H9 (cell line): ENCODE measurements at regions not wholly inside any gene's neighbourhood (a gene's known extent, or its start where the extent isn't known, plus 50 kb on each side); places are given as distances from the start of the nearest gene placed in this dataset.

Source experiments
- DNase-seq: peaks from one replicate; pipeline ENCODE4 v3.0.0-alpha.2; 2017
- H2AFZ ChIP-seq: one replicate; pipeline ENCODE4 v1.6.1; 2013; ENCODE audit warnings: mild to moderate bottlenecking, low read length, control low read depth, moderate library complexity
- H2AK5ac ChIP-seq: 2 replicates; pipeline ENCODE4 v1.6.1; 2013; ENCODE audit warnings: low read length, control low read depth, mixed read lengths; ENCODE audit not compliant: insufficient read length
- H2BK120ac ChIP-seq: one replicate; pipeline ENCODE4 v1.6.1; 2013; ENCODE audit warnings: low read depth, mild to moderate bottlenecking, low read length, control low read depth, inconsistent platforms; ENCODE audit not compliant: poor library complexity, severe bottlenecking
- H2BK12ac ChIP-seq: 2 replicates; pipeline ENCODE4 v1.6.1; 2013; ENCODE audit warnings: low read length, control low read depth, mixed read lengths, low read depth; ENCODE audit not compliant: insufficient read length
- H2BK15ac ChIP-seq: 2 replicates; pipeline ENCODE4 v1.6.1; 2013; ENCODE audit warnings: low read depth, low read length, control low read depth
- H2BK20ac ChIP-seq: one replicate; pipeline ENCODE4 v1.6.1; 2013; ENCODE audit warnings: low read depth, mild to moderate bottlenecking, low read length, control low read depth, inconsistent platforms; ENCODE audit not compliant: poor library complexity, severe bottlenecking
- H2BK5ac ChIP-seq: 2 replicates; pipeline ENCODE4 v1.6.1; 2013; ENCODE audit warnings: low read length, control low read depth, mixed read lengths; ENCODE audit not compliant: insufficient read length
- H3K14ac ChIP-seq: 2 replicates; pipeline ENCODE4 v1.6.1; 2013; ENCODE audit warnings: low read length, control low read depth; ENCODE audit not compliant: insufficient read depth
- H3K18ac ChIP-seq: 2 replicates; pipeline ENCODE4 v1.6.1; 2013; ENCODE audit warnings: low read depth, mild to moderate bottlenecking, mixed read lengths, low read length, control low read depth; ENCODE audit not compliant: insufficient read length
- H3K23ac ChIP-seq: 2 replicates; pipeline ENCODE4 v1.6.1; 2013; ENCODE audit warnings: low read length, control low read depth, mixed read lengths, low read depth; ENCODE audit not compliant: insufficient read length
- H3K23me2 ChIP-seq: 2 replicates; pipeline ENCODE4 v1.6.1; 2013; ENCODE audit warnings: low read depth, mild to moderate bottlenecking, mixed read lengths, low read length, control low read depth; ENCODE audit not compliant: insufficient read length, poor library complexity, severe bottlenecking
- H3K27ac ChIP-seq: 2 replicates; pipeline ENCODE4 v1.5.1; 2013; ENCODE audit warnings: low read length, control low read depth, mixed read lengths, low read depth; ENCODE audit not compliant: insufficient read length
- H3K27me3 ChIP-seq: 2 replicates; pipeline ENCODE4 v1.6.1; 2013; ENCODE audit warnings: low read length, control low read depth, inconsistent platforms; ENCODE audit not compliant: insufficient read depth
- H3K4ac ChIP-seq: 2 replicates; pipeline ENCODE4 v1.6.1; 2013; ENCODE audit warnings: low read depth, mild to moderate bottlenecking, control low read depth, inconsistent platforms, low read length, moderate library complexity
- H3K4me1 ChIP-seq: 2 replicates; pipeline ENCODE4 v1.6.1; 2013; ENCODE audit warnings: low read length, control low read depth, inconsistent platforms; ENCODE audit not compliant: insufficient read depth
- H3K4me2 ChIP-seq: 2 replicates; pipeline ENCODE4 v1.6.1; 2013; ENCODE audit warnings: low read length, control low read depth, mixed read lengths; ENCODE audit not compliant: insufficient read length, insufficient read depth
- H3K56ac ChIP-seq: 2 replicates; pipeline ENCODE4 v1.6.1; 2013; ENCODE audit warnings: low read depth, mild to moderate bottlenecking, mixed read lengths, low read length, control low read depth; ENCODE audit not compliant: insufficient read length
- H3K79me1 ChIP-seq: 2 replicates; pipeline ENCODE4 v1.6.1; 2013; ENCODE audit warnings: low read depth, mild to moderate bottlenecking, moderate library complexity, low read length, control low read depth, inconsistent platforms; ENCODE audit not compliant: insufficient read depth, poor library complexity, severe bottlenecking
- H3K79me2 ChIP-seq: 2 replicates; pipeline ENCODE4 v1.6.1; 2013; ENCODE audit warnings: low read length, control low read depth, inconsistent platforms; ENCODE audit not compliant: insufficient read depth
- H3K9ac ChIP-seq: 2 replicates; pipeline ENCODE4 v1.6.1; 2013; ENCODE audit warnings: low read length, control low read depth, mixed read lengths; ENCODE audit not compliant: insufficient read length; ENCODE audit errors: extremely low read depth
- H3K9me3 ChIP-seq: one replicate; pipeline ENCODE4 v1.6.1; 2013; ENCODE audit warnings: low read depth, low read length, inconsistent platforms; ENCODE audit not compliant: control insufficient read depth
- H3T11ph ChIP-seq: one replicate; pipeline ENCODE4 v1.6.1; 2013; ENCODE audit warnings: mild to moderate bottlenecking, low read length, control low read depth, inconsistent platforms
- H4K20me1 ChIP-seq: one replicate; pipeline ENCODE4 v1.6.1; 2013; ENCODE audit not compliant: control insufficient read depth, insufficient read length, insufficient read depth
- H4K5ac ChIP-seq: 2 replicates; pipeline ENCODE4 v1.6.1; 2013; ENCODE audit warnings: low read depth, mild to moderate bottlenecking, mixed read lengths, low read length, control low read depth; ENCODE audit not compliant: insufficient read length
- H4K8ac ChIP-seq: replicated peaks from 2 replicates; pipeline ENCODE4 v1.6.1; 2013; ENCODE audit warnings: low read length, control low read depth, mixed read lengths, low read depth; ENCODE audit not compliant: insufficient read length
- H4K91ac ChIP-seq: 2 replicates; pipeline ENCODE4 v1.6.1; 2013; ENCODE audit warnings: low read depth, mild to moderate bottlenecking, moderate library complexity, mixed read lengths, low read length, control low read depth; ENCODE audit not compliant: insufficient read length
- H3K27ac Mint-ChIP-seq, 3 experiments: 2 replicates in 2 of 3; 3 replicates in 1 of 3; pipeline ENCODE4 v1.8.0; 2020 to 2021; ENCODE audit warnings: mixed read lengths in 3 of 3, mild to moderate bottlenecking in 1 of 3, moderate library complexity in 1 of 3
- H3K27me3 Mint-ChIP-seq: 2 replicates; pipeline ENCODE4 v1.8.0; 2021; ENCODE audit warnings: low read depth, mild to moderate bottlenecking, moderate library complexity, mixed read lengths
- H3K36me3 Mint-ChIP-seq, 3 experiments: 2 replicates in 2 of 3; 3 replicates in 1 of 3; pipeline ENCODE4 v1.8.0; 2020 to 2021; ENCODE audit warnings: low read depth in 3 of 3, mixed read lengths in 3 of 3; ENCODE audit not compliant: insufficient read depth in 1 of 3
- H3K4me1 Mint-ChIP-seq, 2 experiments: 2 replicates each; pipeline ENCODE4 v1.8.0; 2020; ENCODE audit warnings: mixed read lengths in 2 of 2
- H3K4me3 Mint-ChIP-seq, 2 experiments: 2 replicates in 1 of 2; 3 replicates in 1 of 2; pipeline ENCODE4 v1.8.0; 2020 to 2021; ENCODE audit warnings: mild to moderate bottlenecking in 2 of 2, mixed read lengths in 2 of 2, moderate library complexity in 1 of 2
- H3K9me3 Mint-ChIP-seq, 2 experiments: 2 replicates in 1 of 2; 3 replicates in 1 of 2; pipeline ENCODE4 v1.8.0; 2020; ENCODE audit warnings: mild to moderate bottlenecking in 2 of 2, mixed read lengths in 2 of 2, moderate library complexity in 1 of 2
- WGBS: extraction: QIAGEN DNeasy Blood & Tissue Kit; methylation state at CpG from one replicate; pipeline ENCODE4 v1.1.7; 2013; ENCODE audit warnings: missing lambda C conversion rate, low lambda C conversion rate, mixed read lengths; ENCODE audit not compliant: insufficient read length; ENCODE audit errors: extremely low coverage; 5-methylcytosine and 5-hydroxymethylcytosine counted together
- TF ChIP-seq, protein P1 (sequence below): fragments of 200-600 bp; sonication (generic); conservative IDR thresholded peaks from 3 replicates; pipeline ENCODE4 v1.8.0; 2021; ENCODE audit warnings: antibody characterized with exemption, mild to moderate bottlenecking

- WGBS, result no CpG with 5 or more reads among the region's 3 CpGs
- Mint-ChIP-seq H3K27me3 (no peaks in the 10 kb centered on the region), H3K4me1 (no peaks in the 10 kb centered on the region; a peak in 1 of 4 replicates), H3K9me3 (peaks cover 23 to 27% of the 10 kb centered on the region in 2 experiments), H3K36me3 (peaks cover 9 to 30% (median 15%) of the 10 kb centered on the region in 3 experiments), H3K4me3 (no peak overlapping the region), H3K27ac (peak overlapping the region in 1 of 3 experiments; percentile 13; a peak in 1 of 7 replicates)
- TF ChIP-seq, protein P1, sequence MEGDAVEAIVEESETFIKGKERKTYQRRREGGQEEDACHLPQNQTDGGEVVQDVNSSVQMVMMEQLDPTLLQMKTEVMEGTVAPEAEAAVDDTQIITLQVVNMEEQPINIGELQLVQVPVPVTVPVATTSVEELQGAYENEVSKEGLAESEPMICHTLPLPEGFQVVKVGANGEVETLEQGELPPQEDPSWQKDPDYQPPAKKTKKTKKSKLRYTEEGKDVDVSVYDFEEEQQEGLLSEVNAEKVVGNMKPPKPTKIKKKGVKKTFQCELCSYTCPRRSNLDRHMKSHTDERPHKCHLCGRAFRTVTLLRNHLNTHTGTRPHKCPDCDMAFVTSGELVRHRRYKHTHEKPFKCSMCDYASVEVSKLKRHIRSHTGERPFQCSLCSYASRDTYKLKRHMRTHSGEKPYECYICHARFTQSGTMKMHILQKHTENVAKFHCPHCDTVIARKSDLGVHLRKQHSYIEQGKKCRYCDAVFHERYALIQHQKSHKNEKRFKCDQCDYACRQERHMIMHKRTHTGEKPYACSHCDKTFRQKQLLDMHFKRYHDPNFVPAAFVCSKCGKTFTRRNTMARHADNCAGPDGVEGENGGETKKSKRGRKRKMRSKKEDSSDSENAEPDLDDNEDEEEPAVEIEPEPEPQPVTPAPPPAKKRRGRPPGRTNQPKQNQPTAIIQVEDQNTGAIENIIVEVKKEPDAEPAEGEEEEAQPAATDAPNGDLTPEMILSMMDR, result no peak
- Histone ChIP-seq H3K79me2 (no peaks in the 10 kb centered on the region), H3K14ac (no peak overlapping the region), H3K79me1 (no peaks in the 10 kb centered on the region), H2BK120ac (no peak overlapping the region), H2BK15ac (no peak overlapping the region), H3T11ph (no peak overlapping the region), H4K20me1 (no peaks in the 10 kb centered on the region), H3K9me3 (no peaks in the 10 kb centered on the region), H2BK20ac (no peak overlapping the region), H4K91ac (no peak overlapping the region), H3K27ac (no peak overlapping the region), H4K5ac (no peak overlapping the region), H2AK5ac (no peak overlapping the region), H3K56ac (no peak overlapping the region), H2BK12ac (no peak overlapping the region), H3K23me2 (no peaks in the 10 kb centered on the region), H3K4me1 (no peaks in the 10 kb centered on the region), H4K8ac (no peak overlapping the region), H3K23ac (no peak overlapping the region), H2BK5ac (no peak overlapping the region), H3K4ac (no peak overlapping the region), H3K9ac (no peak overlapping the region), H2AFZ (no peak overlapping the region), H3K18ac (no peak overlapping the region), H3K27me3 (no peaks in the 10 kb centered on the region), H3K4me2 (no peak overlapping the region)
- no peak for DNase-seq
Measured at GRCh38 chr13:67726979-67727378, 496.8 kb upstream of the PCDH9 start.
